Heart right ventricle (tissue), 16 donors: ENCODE measurements at regions not wholly inside any gene's neighbourhood (a gene's known extent, or its start where the extent isn't known, plus 50 kb on each side); places are given as distances from the start of the nearest gene placed in this dataset.

Experiments used
- ATAC-seq, 8 donors: fragments of 200-7000 bp; cut with Tn5 transposase; one replicate each; pipeline ENCODE4 v1.9.1; 2020; ENCODE audit warnings: mild to moderate bottlenecking in 8 of 8, moderate library complexity in 8 of 8, moderate number of reproducible peaks in 1 of 8
- DNase-seq, 2 donors: peaks; one replicate each; pipeline ENCODE4 v3.0.0-alpha.2; 2020
- H3K27ac ChIP-seq, 10 donors: fragments of 200-600 bp; sonication (generic) in 2 of 10; one replicate each; pipeline versions ENCODE4 v1.5.0 to v1.8.0; 2020 to 2022; ENCODE audit warnings: mild to moderate bottlenecking in 3 of 10
- H3K27me3 ChIP-seq, 7 donors: fragments of 200-600 bp; one replicate each; pipeline ENCODE4 v1.8.0; 2021 to 2022; ENCODE audit warnings: mild to moderate bottlenecking in 2 of 7
- H3K36me3 ChIP-seq, 9 donors: fragments of 200-600 bp; sonication (generic) in 1 of 9; one replicate each; pipeline versions ENCODE4 v1.5.0 to v1.8.0; 2020 to 2022; ENCODE audit warnings: mild to moderate bottlenecking in 2 of 9
- H3K4me1 ChIP-seq, 9 donors: fragments of 200-600 bp; sonication (generic) in 1 of 9; one replicate each; pipeline versions ENCODE4 v1.5.0 to v1.8.0; 2020 to 2022; ENCODE audit warnings: mild to moderate bottlenecking in 4 of 9
- H3K4me3 ChIP-seq, 10 donors: fragments of 200-600 bp; sonication (generic) in 2 of 10; one replicate each; pipeline versions ENCODE4 v1.5.0 to v1.8.0; 2020 to 2022; ENCODE audit warnings: mild to moderate bottlenecking in 7 of 10, moderate library complexity in 2 of 10
- H3K9me3 ChIP-seq, 11 donors: fragments of 200-600 bp in 10 of 11; sonication (generic) in 2 of 11; one replicate each; pipeline versions ENCODE4 v1.5.0 to v1.8.0; 2013 to 2022; ENCODE audit warnings: mild to moderate bottlenecking in 2 of 11, control low read depth in 1 of 11, moderate library complexity in 1 of 11
- WGBS, 2 donors: extraction: QIAGEN DNeasy Blood & Tissue Kit; methylation state at CpG; one replicate each; pipeline ENCODE4 v1.1.7; 2013; ENCODE audit warnings: inconsistent platforms in 1 of 2; 5-methylcytosine and 5-hydroxymethylcytosine counted together
- intact Hi-C, 10 donors: fragments of 100-400 bp; cut with DNase I; formaldehyde crosslinking; loops; one replicate each; pipeline versions ENCODE4 v1.11.1 to v1.14.2; 2022
- TF ChIP-seq, protein P1 (sequence below), 9 donors: fragments of 200-600 bp; sonication (generic) in 2 of 9; IDR thresholded peaks; one replicate each; pipeline versions ENCODE4 v1.5.0 to v1.8.0; 2021 to 2022; ENCODE audit warnings: antibody characterized with exemption in 9 of 9, mild to moderate bottlenecking in 5 of 9, moderate library complexity in 1 of 9
- donor health status: Arrhythmogenic right ventricular cardiomyopathy.
- donor health status: ischemic (EF 13 %, LVEDD 7.1; RV severe dilation, severe dysfunction).
- donor health status: healthy with polysubstance abuse.
- donor health status: DM: no; HTN: yes; CAD: no.
- donor health status: DM: no; HTN: no; CAD: no.
- donor health status: ischemic (EF 25% LVEDD 6.9; RV normal size, moderate dysfunction).
- donor health status: ischemic (EF 25% LVEDD 5.7; RV mildly dilated, moderate dysfunction).
- donor health status: healthy.
- donor health status: DM: yes; HTN: yes; CAD: no.
- donor health status: Ischemic cardiomyopathy.
- donor health status: ischemic (EF 35%, LVEDD 5.7; RV mildly dilated, moderate dysfunction).
- donor health status: nonischemic (EF 11% LVEDD 7.7; RV severe dilation, severe dysfunction).
- donor health status: DM: yes; HTN: yes; CAD: no.
- donor health status: PGD.
- donor health status: ischemic (EF 29% LVEDD 5.4; RV normal size, mild dysfunction).
- donor health status: nonischemic (EF 23%, LVEDD 6.1; RV moderate dilation, normal function).

DNA sequence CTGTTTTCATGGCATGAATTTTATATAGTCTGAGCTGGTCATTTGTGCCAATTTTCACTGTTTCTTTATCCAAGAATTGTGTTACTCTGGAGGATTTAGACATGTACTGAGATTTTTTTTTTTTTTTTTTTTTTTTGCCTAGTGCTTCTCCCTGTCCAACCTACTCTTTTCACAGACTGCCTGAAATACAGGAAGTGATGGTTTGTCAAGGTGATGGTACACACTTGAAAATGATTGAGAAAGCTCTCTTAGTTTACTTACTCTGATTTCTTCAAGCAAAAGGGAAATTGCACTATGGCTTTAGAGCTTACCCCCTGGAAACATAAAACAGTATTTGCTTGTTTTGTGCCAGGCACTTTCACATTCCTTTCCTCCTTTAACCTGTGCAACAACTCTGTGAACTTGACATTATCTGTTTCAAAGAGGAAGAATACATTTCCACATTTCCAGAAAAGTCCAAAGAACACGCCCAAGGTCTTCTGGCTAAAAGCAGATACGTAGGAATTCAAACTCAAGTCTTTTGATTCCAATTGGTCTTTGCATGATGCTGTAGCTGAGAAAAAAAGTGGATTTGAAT, 181.1 kb downstream of the SLC15A5 start:
- TF ChIP-seq, protein P1, sequence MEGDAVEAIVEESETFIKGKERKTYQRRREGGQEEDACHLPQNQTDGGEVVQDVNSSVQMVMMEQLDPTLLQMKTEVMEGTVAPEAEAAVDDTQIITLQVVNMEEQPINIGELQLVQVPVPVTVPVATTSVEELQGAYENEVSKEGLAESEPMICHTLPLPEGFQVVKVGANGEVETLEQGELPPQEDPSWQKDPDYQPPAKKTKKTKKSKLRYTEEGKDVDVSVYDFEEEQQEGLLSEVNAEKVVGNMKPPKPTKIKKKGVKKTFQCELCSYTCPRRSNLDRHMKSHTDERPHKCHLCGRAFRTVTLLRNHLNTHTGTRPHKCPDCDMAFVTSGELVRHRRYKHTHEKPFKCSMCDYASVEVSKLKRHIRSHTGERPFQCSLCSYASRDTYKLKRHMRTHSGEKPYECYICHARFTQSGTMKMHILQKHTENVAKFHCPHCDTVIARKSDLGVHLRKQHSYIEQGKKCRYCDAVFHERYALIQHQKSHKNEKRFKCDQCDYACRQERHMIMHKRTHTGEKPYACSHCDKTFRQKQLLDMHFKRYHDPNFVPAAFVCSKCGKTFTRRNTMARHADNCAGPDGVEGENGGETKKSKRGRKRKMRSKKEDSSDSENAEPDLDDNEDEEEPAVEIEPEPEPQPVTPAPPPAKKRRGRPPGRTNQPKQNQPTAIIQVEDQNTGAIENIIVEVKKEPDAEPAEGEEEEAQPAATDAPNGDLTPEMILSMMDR (IDR thresholded peaks at IDR 0.05), result no peak

DNA sequence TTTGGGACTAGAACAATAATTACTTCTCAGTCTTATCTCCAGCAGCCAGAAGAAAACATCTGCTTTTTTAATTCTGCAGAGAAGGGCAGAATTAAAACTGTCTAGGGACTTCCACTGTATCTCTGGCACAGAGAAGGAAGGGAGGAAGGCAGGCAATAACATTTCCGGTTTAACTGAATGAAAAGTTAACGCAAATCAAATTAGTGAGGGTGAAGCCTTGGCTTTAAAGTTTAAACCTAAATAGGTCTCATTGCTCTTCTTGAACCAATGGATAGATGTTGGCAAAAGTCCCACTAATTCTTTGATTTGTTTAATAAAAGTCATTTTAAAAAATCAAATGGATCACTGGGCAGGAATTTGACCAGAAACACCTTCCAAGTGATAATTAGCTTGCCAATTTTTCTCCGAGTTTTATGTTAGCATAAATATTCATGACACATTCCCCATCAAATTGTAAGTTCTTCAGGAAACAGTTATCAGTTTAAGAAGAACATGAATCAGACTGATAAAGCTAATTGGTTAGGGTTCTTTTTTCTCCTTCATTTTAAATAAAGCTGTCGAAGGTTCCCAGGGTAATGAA, 181.9 kb downstream of the SLC15A5 start:
- ATAC-seq (no peak), DNase-seq (no peak)
- no peaks in the 10 kb centered on the region for H3K27me3 ChIP-seq
- TF ChIP-seq, protein P1 (IDR thresholded peaks at IDR 0.05), result no peak
- H3K4me3 ChIP-seq, result no peak overlapping the region
- H3K4me1 ChIP-seq, result peaks cover 0 to 14% (median 0%) of the 10 kb centered on the region in 9 donors
- intact Hi-C loops, result no loop called here
- WGBS, 2 donors, result 34% methylated on average over 4 of the region's 4 CpGs
- no peak overlapping the region for H3K27ac ChIP-seq
- H3K36me3 ChIP-seq, result no peaks in the 10 kb centered on the region
- H3K9me3 ChIP-seq, result peaks cover 0 to 6% (median 0%) of the 10 kb centered on the region in 11 donors

More for the DNA sequence above, 181.1 kb downstream of the SLC15A5 start:
- Histone ChIP-seq H3K4me1 (peaks cover 0 to 14% (median 0%) of the 10 kb centered on the region in 9 donors), H3K4me3 (no peak overlapping the region), H3K27me3 (no peaks in the 10 kb centered on the region), H3K9me3 (peaks cover 0 to 6% (median 0%) of the 10 kb centered on the region in 11 donors), H3K36me3 (no peaks in the 10 kb centered on the region), H3K27ac (no peak overlapping the region)
- no peak for ATAC-seq
- 85 to 88% methylated on average over 2 of the region's 2 CpGs for WGBS, 2 donors
- DNase-seq, result no peak
- intact Hi-C loops, result no loop called here

DNA sequence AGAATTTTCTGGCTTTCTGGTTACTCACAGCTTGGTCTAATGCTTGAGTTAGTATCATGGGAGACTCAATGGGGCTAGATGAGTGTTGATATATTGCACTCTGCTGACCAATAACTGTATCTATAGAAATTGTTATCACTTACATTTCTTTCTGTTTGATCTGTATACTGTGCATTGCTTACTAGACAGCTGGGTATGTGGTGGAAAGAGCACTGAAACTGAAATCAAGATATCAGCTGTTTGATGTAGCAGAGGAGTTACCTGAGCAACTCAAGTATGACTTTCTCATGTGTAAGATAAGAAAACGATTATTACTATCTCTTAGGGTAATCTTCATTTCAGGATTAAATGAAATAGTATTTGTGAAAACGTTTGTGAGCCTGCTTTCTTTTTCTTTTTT, 183.0 kb downstream of the SLC15A5 start:
- Histone ChIP-seq H3K4me1 (peaks cover 0 to 14% (median 0%) of the 10 kb centered on the region in 9 donors), H3K4me3 (no peak overlapping the region), H3K9me3 (peaks cover 0 to 6% (median 0%) of the 10 kb centered on the region in 11 donors), H3K27ac (no peak overlapping the region), H3K36me3 (no peaks in the 10 kb centered on the region), H3K27me3 (no peaks in the 10 kb centered on the region)
- TF ChIP-seq, protein P1 (IDR thresholded peaks at IDR 0.05), result no peak
- intact Hi-C loops, result no loop called here
- WGBS, 2 donors, result 27 to 45% methylated on average over 2 of the region's 2 CpGs
- no peak for ATAC-seq
- no peak for DNase-seq

DNA sequence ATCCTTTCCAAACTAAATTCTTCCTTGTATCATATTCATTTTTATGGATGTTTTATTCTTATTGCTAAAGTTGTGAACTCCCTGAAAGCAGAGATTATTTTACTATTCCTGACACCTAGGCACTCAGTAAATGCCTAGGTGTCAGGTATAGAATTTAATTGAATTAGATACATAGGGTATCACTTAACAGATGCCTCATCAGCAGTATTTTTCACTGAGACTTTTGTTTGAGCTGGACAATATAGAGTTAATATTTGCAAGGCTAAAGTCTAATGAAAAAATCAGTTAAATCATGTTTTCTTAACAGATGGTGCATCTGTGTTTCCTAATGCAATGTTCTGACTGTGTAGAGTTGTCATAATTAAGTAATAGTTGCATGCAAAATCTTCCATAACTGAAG, 182.7 kb downstream of the DERA start:
- TF ChIP-seq, protein P1 (IDR thresholded peaks at IDR 0.05), result no peak
- H3K27me3 ChIP-seq, result no peaks in the 10 kb centered on the region
- H3K36me3 ChIP-seq, result no peaks in the 10 kb centered on the region

More for the DNA sequence above, 182.7 kb downstream of the DERA start:
- Histone ChIP-seq H3K4me1 (peaks cover 0 to 14% (median 0%) of the 10 kb centered on the region in 9 donors), H3K27ac (no peak overlapping the region), H3K9me3 (peaks cover 0 to 6% (median 0%) of the 10 kb centered on the region in 11 donors), H3K4me3 (no peak overlapping the region)
- intact Hi-C loops, result no loop called here
- ATAC-seq, result no peak
- no peak for DNase-seq
